ENCODE measurements at regions not wholly inside any gene's neighbourhood (a gene's known extent, or its start where the extent isn't known, plus 50 kb on each side); places are given as distances from the start of the nearest gene placed in this dataset.

GRCh38 chr12:115860619-115861018 lies 416.9 kb downstream of the MED13L start:
- Histone ChIP-seq H3K9me3 (ENCODE audit: control insufficient read depth, insufficient read depth, low read depth, low read length) (no peaks in the 10 kb centered on the region), H3K27me3 (ENCODE audit: control insufficient read depth, insufficient read depth, low read length) (no peaks in the 10 kb centered on the region), H3K9ac (ENCODE audit: insufficient read depth, low read length) (no peak overlapping the region), H4K20me1 (ENCODE audit: control insufficient read depth, extremely low read depth, insufficient read depth, low read length) (no peaks in the 10 kb centered on the region), H3K79me2 (ENCODE audit: control insufficient read depth, insufficient read depth, low read length) (no peaks in the 10 kb centered on the region), H3K4me1 (ENCODE audit: control insufficient read depth, extremely low read depth, insufficient read depth, low read length) (no peaks in the 10 kb centered on the region), H3K36me3 (ENCODE audit: control insufficient read depth, insufficient read depth, low read length) (no peaks in the 10 kb centered on the region), H3K4me2 (ENCODE audit: extremely low read depth, insufficient read depth, low read length) (no peak overlapping the region), H3K27ac (ENCODE audit: insufficient read depth, low read length) (no peak overlapping the region), H2AFZ (ENCODE audit: low read length) (no peak overlapping the region), H3K4me3 (replicated peaks in 1 of 4; ENCODE audit: control extremely low read depth in 1 of 4, insufficient read depth in 1 of 4, low read depth in 3 of 4, low read length in 4 of 4) (no peak overlapping the region)
- no peak for DNase-seq (ENCODE audit: low read depth in 2 of 2)
- TF ChIP-seq, protein P1, sequence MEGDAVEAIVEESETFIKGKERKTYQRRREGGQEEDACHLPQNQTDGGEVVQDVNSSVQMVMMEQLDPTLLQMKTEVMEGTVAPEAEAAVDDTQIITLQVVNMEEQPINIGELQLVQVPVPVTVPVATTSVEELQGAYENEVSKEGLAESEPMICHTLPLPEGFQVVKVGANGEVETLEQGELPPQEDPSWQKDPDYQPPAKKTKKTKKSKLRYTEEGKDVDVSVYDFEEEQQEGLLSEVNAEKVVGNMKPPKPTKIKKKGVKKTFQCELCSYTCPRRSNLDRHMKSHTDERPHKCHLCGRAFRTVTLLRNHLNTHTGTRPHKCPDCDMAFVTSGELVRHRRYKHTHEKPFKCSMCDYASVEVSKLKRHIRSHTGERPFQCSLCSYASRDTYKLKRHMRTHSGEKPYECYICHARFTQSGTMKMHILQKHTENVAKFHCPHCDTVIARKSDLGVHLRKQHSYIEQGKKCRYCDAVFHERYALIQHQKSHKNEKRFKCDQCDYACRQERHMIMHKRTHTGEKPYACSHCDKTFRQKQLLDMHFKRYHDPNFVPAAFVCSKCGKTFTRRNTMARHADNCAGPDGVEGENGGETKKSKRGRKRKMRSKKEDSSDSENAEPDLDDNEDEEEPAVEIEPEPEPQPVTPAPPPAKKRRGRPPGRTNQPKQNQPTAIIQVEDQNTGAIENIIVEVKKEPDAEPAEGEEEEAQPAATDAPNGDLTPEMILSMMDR (conservative IDR thresholded peaks at IDR 0.05 in 1 of 2, IDR thresholded peaks at IDR 0.05 in 1 of 2; ENCODE audit: low read depth in 1 of 2, low read length in 2 of 2), result no peak
- TF ChIP-seq EZH2 (IDR thresholded peaks at IDR 0.05; ENCODE audit: low read length, missing control alignments), result no peak

DNA sequence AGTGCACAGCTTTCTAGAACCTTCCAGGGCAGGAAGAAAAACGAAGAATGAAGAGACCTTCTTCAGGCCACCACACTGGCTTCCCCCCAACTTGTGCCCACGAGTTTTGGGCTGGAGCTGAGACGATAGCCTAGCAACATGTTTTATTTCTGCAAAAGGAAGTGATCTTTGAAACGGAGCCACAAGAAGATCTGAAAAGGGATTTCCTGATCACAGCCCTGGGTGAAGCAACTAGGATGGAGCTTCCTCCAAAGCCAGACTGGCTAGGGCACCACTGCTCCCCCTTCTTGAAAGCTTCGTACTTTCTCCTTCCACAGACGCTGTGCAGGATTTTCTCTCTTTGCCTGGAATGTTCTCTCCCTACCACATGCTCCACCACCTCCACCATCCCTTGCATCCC lies 418.3 kb downstream of the MED13L start:
- no peak for DNase-seq (ENCODE audit: low read depth in 2 of 2)
- Histone ChIP-seq H3K9ac (ENCODE audit: insufficient read depth, low read length) (no peak overlapping the region), H3K4me1 (ENCODE audit: control insufficient read depth, extremely low read depth, insufficient read depth, low read length) (no peaks in the 10 kb centered on the region), H4K20me1 (ENCODE audit: control insufficient read depth, extremely low read depth, insufficient read depth, low read length) (no peaks in the 10 kb centered on the region), H3K4me2 (ENCODE audit: extremely low read depth, insufficient read depth, low read length) (no peak overlapping the region), H3K27me3 (ENCODE audit: control insufficient read depth, insufficient read depth, low read length) (no peaks in the 10 kb centered on the region), H3K36me3 (ENCODE audit: control insufficient read depth, insufficient read depth, low read length) (no peaks in the 10 kb centered on the region), H3K9me3 (ENCODE audit: control insufficient read depth, insufficient read depth, low read depth, low read length) (no peaks in the 10 kb centered on the region), H3K79me2 (ENCODE audit: control insufficient read depth, insufficient read depth, low read length) (no peaks in the 10 kb centered on the region), H3K27ac (ENCODE audit: insufficient read depth, low read length) (no peak overlapping the region), H2AFZ (ENCODE audit: low read length) (no peak overlapping the region), H3K4me3 (replicated peaks in 1 of 4; ENCODE audit: control extremely low read depth in 1 of 4, insufficient read depth in 1 of 4, low read depth in 3 of 4, low read length in 4 of 4) (no peak overlapping the region)
- TF ChIP-seq, protein P1 (conservative IDR thresholded peaks at IDR 0.05 in 1 of 2, IDR thresholded peaks at IDR 0.05 in 1 of 2; ENCODE audit: low read depth in 1 of 2, low read length in 2 of 2), result no peak
- no peak for TF ChIP-seq EZH2 (IDR thresholded peaks at IDR 0.05; ENCODE audit: low read length, missing control alignments)

GRCh38 chr12:115857923-115858322 lies 419.6 kb downstream of the MED13L start:
- Histone ChIP-seq H3K4me1 (ENCODE audit: control insufficient read depth, extremely low read depth, insufficient read depth, low read length) (no peaks in the 10 kb centered on the region), H3K4me3 (replicated peaks in 1 of 4; ENCODE audit: control extremely low read depth in 1 of 4, insufficient read depth in 1 of 4, low read depth in 3 of 4, low read length in 4 of 4) (no peak overlapping the region), H3K9ac (ENCODE audit: insufficient read depth, low read length) (no peak overlapping the region), H3K4me2 (ENCODE audit: extremely low read depth, insufficient read depth, low read length) (no peak overlapping the region), H4K20me1 (ENCODE audit: control insufficient read depth, extremely low read depth, insufficient read depth, low read length) (no peaks in the 10 kb centered on the region), H3K27me3 (ENCODE audit: control insufficient read depth, insufficient read depth, low read length) (no peaks in the 10 kb centered on the region), H3K79me2 (ENCODE audit: control insufficient read depth, insufficient read depth, low read length) (no peaks in the 10 kb centered on the region), H2AFZ (ENCODE audit: low read length) (no peak overlapping the region), H3K27ac (ENCODE audit: insufficient read depth, low read length) (no peak overlapping the region), H3K36me3 (ENCODE audit: control insufficient read depth, insufficient read depth, low read length) (no peaks in the 10 kb centered on the region), H3K9me3 (ENCODE audit: control insufficient read depth, insufficient read depth, low read depth, low read length) (no peaks in the 10 kb centered on the region)
- TF ChIP-seq, protein P1 (conservative IDR thresholded peaks at IDR 0.05 in 1 of 2, IDR thresholded peaks at IDR 0.05 in 1 of 2; ENCODE audit: low read depth in 1 of 2, low read length in 2 of 2), result no peak
- TF ChIP-seq EZH2 (IDR thresholded peaks at IDR 0.05; ENCODE audit: low read length, missing control alignments), result no peak
- no peak for DNase-seq (ENCODE audit: low read depth in 2 of 2)

Measured in fibroblast of lung (primary cell).